GM19397 (cell line): ENCODE measurements at regions not wholly inside any gene's neighbourhood (a gene's known extent, or its start where the extent isn't known, plus 50 kb on each side); places are given as distances from the start of the nearest gene placed in this dataset.
"Not testable (repeated sequence)": the region's sequence is repeated elsewhere in the genome, so short reads cannot be mapped to it uniquely, and the experiment has no call there.

Source experiments
- ATAC-seq: cut with Tn5 transposase; IDR thresholded peaks from one replicate; pipeline ENCODE4 v1.9.1; 2021; ENCODE audit warnings: mild to moderate bottlenecking, moderate library complexity; ENCODE audit not compliant: unreplicated experiment

DNA sequence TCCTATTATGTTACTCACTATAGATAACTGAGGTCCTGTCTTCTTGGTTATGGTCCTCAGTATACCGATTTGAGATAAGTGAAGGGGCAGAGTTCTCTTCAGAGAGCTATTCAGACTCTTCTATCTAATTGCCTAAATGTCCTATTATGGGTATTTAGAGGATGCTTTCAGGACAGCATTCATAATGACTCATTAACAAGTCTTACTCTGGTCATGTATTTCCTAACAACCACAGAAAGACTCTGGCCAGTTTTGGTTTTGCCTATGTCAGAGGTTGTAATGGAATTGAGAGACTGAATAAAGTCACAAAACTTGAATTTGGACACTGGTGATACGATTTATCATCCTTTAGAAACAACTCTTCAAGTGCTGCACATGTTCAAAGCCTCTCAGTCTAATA lies 1233.0 kb downstream of the JRKL start:
- no peak for ATAC-seq

GRCh38 chr11:97636741-97637140 lies 1246.9 kb downstream of the JRKL start:
- ATAC-seq = not testable (repeated sequence)

DNA sequence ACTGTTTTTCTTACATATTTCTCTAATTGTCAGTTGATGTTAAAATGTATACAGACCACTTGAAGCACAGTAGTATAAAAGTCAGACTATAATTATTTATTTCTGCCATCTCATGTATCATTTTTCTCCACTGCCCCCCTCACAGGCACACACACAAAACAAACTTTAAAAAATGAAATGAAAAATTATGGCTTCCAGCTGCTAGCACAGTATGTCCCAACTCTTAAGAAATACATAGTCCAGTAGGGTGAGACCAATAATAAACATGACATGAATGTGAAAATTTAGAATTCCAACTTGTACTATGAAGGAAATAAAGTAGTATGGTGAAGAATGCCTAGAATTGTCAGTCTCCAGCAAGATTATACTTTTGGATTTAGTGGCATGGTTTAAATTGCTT lies 1247.9 kb downstream of the JRKL start:
- no peak for ATAC-seq

- no peak for ATAC-seq
Measured at GRCh38 chr11:97638641-97639224, 1248.9 kb downstream of the JRKL start.

- ATAC-seq = no peak
Measured at GRCh38 chr11:97641988-97642387, 1252.2 kb downstream of the JRKL start.

- no peak for ATAC-seq
Measured at GRCh38 chr11:97645736-97646135, 1255.9 kb downstream of the JRKL start.

GRCh38 chr11:97656356-97656755 lies 1266.5 kb downstream of the JRKL start:
- ATAC-seq = no peak

GRCh38 chr11:97657852-97658251 lies 1268.0 kb downstream of the JRKL start:
- no peak for ATAC-seq

GRCh38 chr11:97667057-97667456 lies 1277.2 kb downstream of the JRKL start:
- ATAC-seq = no peak

DNA sequence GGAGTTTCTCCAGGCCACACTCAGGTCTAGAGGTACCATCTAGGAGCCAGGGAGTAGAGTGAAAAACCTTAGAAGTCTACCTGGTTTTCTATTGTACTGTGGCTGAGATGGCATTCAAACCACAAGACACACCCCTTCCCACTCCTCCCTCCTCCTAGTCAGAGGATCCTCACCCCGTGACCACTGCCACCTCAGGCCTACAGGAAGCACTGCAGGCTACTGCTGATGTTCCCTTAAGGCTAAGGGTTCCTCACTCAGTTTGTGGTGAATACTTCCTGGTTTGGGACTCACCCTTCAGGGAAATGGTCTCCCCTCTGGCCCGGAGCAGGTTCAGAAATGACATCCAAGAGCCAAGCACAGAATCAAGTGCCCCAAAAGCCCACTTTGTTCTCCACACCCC lies 1293.9 kb downstream of the JRKL start:
- ATAC-seq = no peak

GRCh38 chr11:97684486-97685439 lies 1295.0 kb downstream of the JRKL start:
- ATAC-seq = no peak

DNA sequence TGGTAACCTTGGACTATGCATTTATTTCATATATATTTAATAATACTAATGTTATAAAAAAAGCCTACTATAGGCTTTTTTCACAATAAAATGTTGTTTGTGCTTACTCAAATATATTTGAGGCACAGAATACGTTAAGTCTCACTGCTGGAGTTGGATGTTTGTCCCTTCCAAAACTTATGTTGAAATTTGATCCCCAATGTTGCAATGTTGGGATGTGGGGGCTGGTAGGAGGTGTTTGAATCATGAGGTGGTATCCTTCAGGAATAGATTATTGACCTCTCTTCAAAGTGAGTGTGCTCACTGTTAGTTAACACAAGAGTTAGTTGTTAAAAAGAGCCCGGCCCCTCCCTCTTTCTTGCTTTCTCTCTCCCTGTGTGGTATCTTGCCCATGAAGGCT lies 1295.9 kb downstream of the JRKL start:
- ATAC-seq = no peak

DNA sequence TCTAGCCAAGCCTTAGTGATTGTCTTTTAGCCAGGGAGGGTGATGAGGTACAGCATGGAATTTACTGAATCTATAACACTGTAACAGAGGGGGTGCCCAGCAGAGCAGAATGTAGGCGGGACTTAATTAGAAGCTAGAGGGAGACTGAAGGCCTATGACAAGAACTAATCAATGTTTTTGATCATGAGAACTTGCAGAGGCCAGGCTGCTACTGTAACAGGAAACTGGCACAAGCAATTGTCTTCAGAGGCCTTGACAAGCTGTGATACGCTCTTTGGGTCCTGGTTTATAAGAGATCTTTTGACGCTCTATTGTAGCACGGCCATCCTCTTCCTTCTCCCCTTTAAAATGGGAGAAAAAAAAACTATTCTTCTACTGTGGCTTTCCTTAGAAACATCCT lies 1297.3 kb downstream of the JRKL start:
- no peak for ATAC-seq

- ATAC-seq = no peak
Measured at GRCh38 chr11:97691061-97691460, 1301.2 kb downstream of the JRKL start.

DNA sequence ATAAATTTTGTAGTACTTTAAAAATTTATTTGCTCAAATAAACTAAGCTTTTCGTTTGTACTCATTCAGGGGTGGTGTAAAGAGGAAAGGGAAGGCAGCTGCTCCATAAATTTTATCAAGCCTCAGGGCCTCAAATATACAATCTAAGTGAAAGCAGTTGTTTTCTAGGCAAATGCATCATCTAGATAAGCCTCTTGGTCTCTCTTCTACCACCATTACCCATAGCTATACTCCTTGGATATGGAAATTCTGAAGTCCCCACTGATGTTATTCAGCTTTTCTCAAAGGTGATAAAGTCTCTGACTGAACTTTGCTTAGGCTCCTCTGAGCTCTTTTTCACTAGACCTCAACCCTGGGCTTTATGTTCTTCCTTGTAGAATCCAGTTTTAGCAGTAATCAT lies 1313.1 kb downstream of the JRKL start:
- ATAC-seq = no peak

GRCh38 chr11:97703851-97704250 lies 1314.0 kb downstream of the JRKL start:
- no peak for ATAC-seq

DNA sequence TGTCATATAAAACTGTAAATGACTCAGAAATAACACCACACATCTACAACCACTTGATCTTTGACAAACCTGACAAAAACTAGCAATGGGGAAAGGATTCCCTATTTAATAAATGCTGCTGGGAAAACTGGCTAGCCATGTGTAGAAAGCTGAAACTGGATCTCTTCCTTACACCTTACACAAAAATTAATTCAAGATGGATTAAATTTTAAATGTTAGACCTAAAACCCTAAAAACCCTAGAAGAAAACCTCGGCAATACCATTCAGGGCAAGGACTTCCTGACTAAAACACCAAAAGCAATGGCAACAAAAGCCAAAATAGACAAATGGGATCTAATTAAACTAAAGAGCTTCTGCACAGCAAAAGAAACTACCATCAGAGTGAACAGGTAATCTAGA lies 1315.3 kb upstream of the CNTN5 start:
- ATAC-seq = not testable (repeated sequence)

DNA sequence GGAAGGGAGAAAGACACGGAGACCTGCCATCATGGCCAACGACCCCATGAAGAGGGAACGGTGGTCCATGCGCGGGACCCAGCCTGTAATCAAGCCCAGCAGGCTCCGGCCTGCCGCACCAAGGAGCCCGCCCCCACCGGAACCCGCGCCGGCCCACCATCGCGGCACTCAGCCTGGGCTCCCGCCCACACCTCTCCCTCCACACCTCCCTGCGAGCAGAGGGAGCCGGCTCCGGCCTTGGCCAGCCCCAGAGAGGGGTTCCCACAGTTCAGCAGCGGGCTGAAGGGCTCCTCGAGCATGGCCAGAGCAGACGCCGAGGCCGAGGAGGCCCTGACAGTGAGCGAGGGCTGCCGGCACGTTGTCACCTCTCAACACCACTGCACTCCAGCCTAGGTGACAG lies 1302.8 kb upstream of the CNTN5 start:
- ATAC-seq = no peak

DNA sequence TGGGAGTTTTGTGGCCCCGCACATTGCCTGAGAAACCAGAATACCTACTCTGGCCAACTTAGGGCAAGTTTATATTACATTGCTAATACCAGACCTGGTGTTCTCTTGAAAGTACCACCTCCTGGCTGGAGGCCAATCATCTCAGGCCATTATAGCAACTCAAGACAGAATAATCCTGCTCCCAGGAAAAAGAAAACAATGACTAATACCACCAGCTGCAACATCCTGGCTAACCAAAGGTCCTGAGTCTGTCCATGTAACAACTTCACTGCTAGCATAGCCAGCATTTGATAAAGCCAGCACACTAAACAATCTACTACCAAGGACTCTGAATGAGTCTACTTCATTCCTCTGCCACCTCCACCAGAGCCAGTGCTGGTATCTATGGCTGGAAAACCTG lies 1298.7 kb upstream of the CNTN5 start:
- no peak for ATAC-seq

GRCh38 chr11:97722721-97723120 lies 1298.0 kb upstream of the CNTN5 start:
- ATAC-seq = no peak

DNA sequence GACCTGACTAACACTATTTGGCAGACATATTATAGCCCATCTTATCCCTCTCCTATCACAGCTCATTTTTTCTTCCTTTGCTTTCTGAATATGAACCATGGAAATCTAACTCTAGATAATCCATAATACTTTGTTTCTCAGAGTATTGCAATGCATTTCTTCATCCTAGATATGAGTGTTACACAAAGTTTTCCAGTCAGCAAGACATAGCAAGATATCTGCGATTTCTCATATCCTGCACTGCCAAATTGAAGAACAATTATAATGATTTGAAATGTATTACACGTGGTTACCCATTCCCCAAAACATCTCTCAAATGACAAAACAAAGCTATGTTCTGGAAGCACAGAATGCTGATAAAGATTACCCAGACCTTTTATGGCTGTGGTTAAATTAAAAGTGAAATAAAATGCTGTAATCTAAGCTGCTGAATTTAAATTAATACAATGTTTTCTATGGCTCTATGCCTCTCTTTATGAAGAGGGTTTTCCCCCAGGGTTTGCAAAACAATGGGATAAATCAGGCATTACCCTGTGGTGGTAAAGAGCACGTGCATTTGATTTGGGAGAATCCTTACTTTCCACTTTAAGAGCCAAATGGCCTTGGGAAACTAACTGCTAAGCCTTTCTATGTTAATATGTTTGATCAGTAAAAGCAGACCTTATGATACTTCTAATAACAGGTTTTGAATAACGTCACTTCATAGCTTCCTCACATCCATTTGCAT lies 1291.0 kb upstream of the CNTN5 start:
- no peak for ATAC-seq
